PC-9 (cell line): ENCODE measurements at regions not wholly inside any gene's neighbourhood (a gene's known extent, or its start where the extent isn't known, plus 50 kb on each side); places are given as distances from the start of the nearest gene placed in this dataset.

Experiments used
- BruUV-seq: library from RNA; stranded (reverse); fragments of 400-500 nt; replicated peaks from 2 replicates; lab custom pipeline; 2021; lab: Mats Ljungman, UMichigan
- CTCF ChIA-PET: fragments of 300-600 bp; sonication (Branson Sonifier 250); formaldehyde crosslinking; loops from one replicate; lab custom pipeline; 2022; ENCODE audit warnings: antibody characterized with exemption; lab: Charles Lee
- POLR2A ChIA-PET: fragments of 300-600 bp; sonication (Branson Sonifier 250); formaldehyde crosslinking; loops from one replicate; lab custom pipeline; 2022; ENCODE audit warnings: antibody characterized with exemption; ENCODE audit not compliant: unreplicated experiment; lab: Charles Lee
- DNase-seq, 2 experiments: peaks; one replicate each; pipeline versions ENCODE4 v3.0.0 to v3.0.0-alpha.2; 2015 to 2022; ENCODE audit warnings: mixed read lengths in 1 of 2
- H2AFZ ChIP-seq: fragments of 200-600 bp; sonication (generic); 2 replicates; pipeline ENCODE4 v1.8.1; 2017; ENCODE audit warnings: antibody characterized with exemption
- H3F3A ChIP-seq: fragments of 200-600 bp; sonication (generic); 2 replicates; pipeline ENCODE4 v1.8.1; 2017; ENCODE audit warnings: antibody characterized with exemption, mild to moderate bottlenecking, low read depth; ENCODE audit not compliant: insufficient read depth
- H3K27ac ChIP-seq: fragments of 200-600 bp; sonication (generic); 2 replicates; pipeline ENCODE4 v1.6.1; 2016; ENCODE audit warnings: mixed run types
- H3K27me3 ChIP-seq: fragments of 200-600 bp; sonication (generic); 2 replicates; pipeline ENCODE4 v1.6.1; 2016; ENCODE audit warnings: low read depth, mixed run types; ENCODE audit not compliant: insufficient read depth
- H3K36me3 ChIP-seq: fragments of 200-600 bp; sonication (generic); 2 replicates; pipeline ENCODE4 v1.6.1; 2016; ENCODE audit warnings: low read depth, mixed run types
- H3K4me1 ChIP-seq: fragments of 200-600 bp; sonication (generic); replicated peaks from 2 replicates; pipeline ENCODE4 v1.6.1; 2016; ENCODE audit warnings: mixed run types; ENCODE audit not compliant: insufficient read depth
- H3K4me2 ChIP-seq: fragments of 200-600 bp; sonication (generic); 2 replicates; pipeline ENCODE4 v1.6.1; 2017; ENCODE audit warnings: mixed run types
- H3K4me3 ChIP-seq: fragments of 200-600 bp; sonication (generic); 2 replicates; pipeline ENCODE4 v1.6.1; 2016; ENCODE audit warnings: mixed run types
- H3K79me2 ChIP-seq: fragments of 200-600 bp; sonication (generic); 2 replicates; pipeline ENCODE4 v1.6.1; 2017; ENCODE audit warnings: low read depth, mixed run types
- H3K9me2 ChIP-seq: fragments of 200-600 bp; sonication (generic); 2 replicates; pipeline ENCODE4 v1.8.1; 2017; ENCODE audit warnings: mild to moderate bottlenecking; ENCODE audit not compliant: insufficient read depth
- H3K9me3 ChIP-seq: fragments of 200-600 bp; sonication (generic); 2 replicates; pipeline ENCODE4 v1.8.1; 2016; ENCODE audit warnings: low read depth; ENCODE audit not compliant: insufficient read depth
- H4K20me1 ChIP-seq: fragments of 200-600 bp; sonication (generic); 2 replicates; pipeline ENCODE4 v1.8.1; 2017; ENCODE audit not compliant: insufficient read depth
- EZH2 ChIP-seq: fragments of 200-600 bp; sonication (generic); IDR thresholded peaks from 2 replicates; pipeline ENCODE4 v1.8.0; 2017; ENCODE audit warnings: antibody characterized with exemption, low read depth
- intact Hi-C: fragments of 100-400 bp; cut with micrococcal nuclease; formaldehyde crosslinking; loops from one replicate; pipeline ENCODE4 v1.10.0; 2022; ENCODE audit not compliant: unreplicated experiment
- TF ChIP-seq, protein P1 (sequence below): fragments of 200-600 bp; sonication (generic); conservative IDR thresholded peaks from 2 replicates; pipeline ENCODE4 v1.6.1; 2017; ENCODE audit warnings: mixed run types, antibody characterized with exemption, mild to moderate bottlenecking, moderate library complexity

DNA sequence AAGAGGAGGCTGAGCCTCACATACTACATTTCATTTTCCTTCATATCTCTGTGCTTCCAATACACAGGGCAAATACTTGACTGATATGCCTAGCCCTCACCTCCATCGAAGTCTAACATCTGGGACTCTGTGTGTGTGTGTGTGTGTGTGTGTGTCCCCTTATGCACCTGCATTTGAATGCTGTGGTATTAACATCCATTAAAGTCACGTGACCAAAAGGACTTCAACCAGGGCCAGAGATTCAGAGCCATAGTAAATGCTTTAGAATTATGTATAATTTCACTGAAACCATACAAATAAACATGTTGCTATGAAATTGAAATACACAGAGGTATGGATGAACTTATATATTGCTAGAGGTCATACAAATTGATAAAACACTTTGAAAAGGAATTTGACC, 165.8 kb upstream of the SEMA6D start:
- CTCF ChIA-PET = no interaction called here
- DNase-seq = no peak
- intact Hi-C loops = no loop called here
- H4K20me1 ChIP-seq = no peaks in the 10 kb centered on the region
- TF ChIP-seq, protein P1, sequence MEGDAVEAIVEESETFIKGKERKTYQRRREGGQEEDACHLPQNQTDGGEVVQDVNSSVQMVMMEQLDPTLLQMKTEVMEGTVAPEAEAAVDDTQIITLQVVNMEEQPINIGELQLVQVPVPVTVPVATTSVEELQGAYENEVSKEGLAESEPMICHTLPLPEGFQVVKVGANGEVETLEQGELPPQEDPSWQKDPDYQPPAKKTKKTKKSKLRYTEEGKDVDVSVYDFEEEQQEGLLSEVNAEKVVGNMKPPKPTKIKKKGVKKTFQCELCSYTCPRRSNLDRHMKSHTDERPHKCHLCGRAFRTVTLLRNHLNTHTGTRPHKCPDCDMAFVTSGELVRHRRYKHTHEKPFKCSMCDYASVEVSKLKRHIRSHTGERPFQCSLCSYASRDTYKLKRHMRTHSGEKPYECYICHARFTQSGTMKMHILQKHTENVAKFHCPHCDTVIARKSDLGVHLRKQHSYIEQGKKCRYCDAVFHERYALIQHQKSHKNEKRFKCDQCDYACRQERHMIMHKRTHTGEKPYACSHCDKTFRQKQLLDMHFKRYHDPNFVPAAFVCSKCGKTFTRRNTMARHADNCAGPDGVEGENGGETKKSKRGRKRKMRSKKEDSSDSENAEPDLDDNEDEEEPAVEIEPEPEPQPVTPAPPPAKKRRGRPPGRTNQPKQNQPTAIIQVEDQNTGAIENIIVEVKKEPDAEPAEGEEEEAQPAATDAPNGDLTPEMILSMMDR = no peak
- TF ChIP-seq EZH2 = no peak
- H3K4me3 ChIP-seq = no peak overlapping the region
- no peaks in the 10 kb centered on the region for H3K27me3 ChIP-seq
- no peaks in the 10 kb centered on the region for H3K4me1 ChIP-seq
- no peaks in the 10 kb centered on the region for H3F3A ChIP-seq
- no peak overlapping the region for H2AFZ ChIP-seq
- H3K9me2 ChIP-seq = no peaks in the 10 kb centered on the region
- no peaks in the 10 kb centered on the region for H3K36me3 ChIP-seq
- no peak overlapping the region for H3K4me2 ChIP-seq
- H3K79me2 ChIP-seq = no peaks in the 10 kb centered on the region
- no peak overlapping the region for H3K27ac ChIP-seq
- H3K9me3 ChIP-seq = no peaks in the 10 kb centered on the region
- POLR2A ChIA-PET = no interaction called here
- BruUV-seq = no TSS peak

DNA sequence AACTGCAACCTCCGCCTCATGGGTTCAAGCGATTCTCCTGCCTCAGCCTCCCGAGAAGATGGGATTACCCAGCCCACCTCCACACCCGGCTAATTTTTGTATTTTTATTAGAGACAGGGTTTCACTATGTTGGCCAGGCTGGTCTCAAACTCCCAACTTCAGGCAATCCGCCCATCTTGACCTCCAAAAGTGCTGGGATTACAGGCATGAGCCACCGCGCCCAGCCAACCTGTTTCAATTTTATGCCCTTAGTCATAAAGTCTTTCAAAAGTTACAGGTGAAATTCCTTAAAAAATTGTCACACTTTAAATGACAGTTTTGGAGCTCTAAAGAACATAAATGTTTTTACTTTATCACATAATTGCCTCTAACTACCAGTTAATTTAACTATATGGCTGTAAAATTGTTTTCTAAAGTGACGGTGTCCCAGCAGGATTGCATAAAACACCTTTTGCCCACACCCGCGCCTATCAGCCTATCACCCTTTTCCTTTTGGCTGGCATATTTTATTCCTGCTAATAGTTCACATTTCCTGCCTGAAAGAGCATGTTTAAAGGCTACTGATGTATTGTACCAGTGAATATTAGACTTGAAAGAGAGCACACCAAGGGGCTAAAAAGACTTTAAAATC, 164.2 kb upstream of the SEMA6D start:
- no peak for TF ChIP-seq EZH2
- TF ChIP-seq, protein P1 = no peak
- no peak for DNase-seq
- Histone ChIP-seq H3K9me3 (no peaks in the 10 kb centered on the region), H3F3A (no peaks in the 10 kb centered on the region), H3K27me3 (no peaks in the 10 kb centered on the region), H4K20me1 (no peaks in the 10 kb centered on the region), H3K79me2 (no peaks in the 10 kb centered on the region), H3K4me2 (no peak overlapping the region), H3K36me3 (no peaks in the 10 kb centered on the region), H3K27ac (no peak overlapping the region), H2AFZ (no peak overlapping the region), H3K4me1 (no peaks in the 10 kb centered on the region), H3K9me2 (no peaks in the 10 kb centered on the region), H3K4me3 (no peak overlapping the region)
- CTCF ChIA-PET = no interaction called here
- intact Hi-C loops = no loop called here
- POLR2A ChIA-PET = no interaction called here
- no TSS peak for BruUV-seq

DNA sequence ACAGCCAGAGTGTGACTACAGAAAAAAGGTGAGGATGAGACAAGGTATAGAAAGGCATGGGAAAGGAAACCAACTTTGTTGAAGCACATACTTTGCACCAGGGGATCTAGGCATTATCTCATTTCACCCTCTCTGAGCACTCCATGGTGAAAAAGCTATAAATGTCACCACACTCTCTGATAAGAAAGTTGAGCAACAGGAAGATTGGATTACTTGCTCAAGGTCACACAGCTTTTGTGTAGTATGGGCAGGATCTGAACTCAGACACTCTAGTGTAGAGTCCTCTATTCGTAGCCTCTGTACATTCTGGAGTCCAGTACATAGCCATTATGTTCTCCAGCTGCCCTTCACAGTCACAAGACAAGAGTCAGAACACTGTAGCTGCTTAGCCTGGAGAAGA, 163.4 kb upstream of the SEMA6D start:
- CTCF ChIA-PET = no interaction called here
- no peaks in the 10 kb centered on the region for H3K9me3 ChIP-seq

More for the DNA sequence above, 163.4 kb upstream of the SEMA6D start:
- Histone ChIP-seq H3K79me2 (no peaks in the 10 kb centered on the region), H3K4me3 (no peak overlapping the region), H3K4me1 (no peaks in the 10 kb centered on the region), H3K27me3 (no peaks in the 10 kb centered on the region), H3K9me2 (no peaks in the 10 kb centered on the region), H2AFZ (no peak overlapping the region), H3F3A (no peaks in the 10 kb centered on the region), H4K20me1 (no peaks in the 10 kb centered on the region), H3K4me2 (no peak overlapping the region), H3K36me3 (no peaks in the 10 kb centered on the region), H3K27ac (no peak overlapping the region)
- intact Hi-C loops = no loop called here
- TF ChIP-seq, protein P1 = no peak
- TF ChIP-seq EZH2 = no peak
- DNase-seq = no peak
- POLR2A ChIA-PET = no interaction called here
- no TSS peak for BruUV-seq
